ENCODE measurements at regions not wholly inside any gene's neighbourhood (a gene's known extent, or its start where the extent isn't known, plus 50 kb on each side); places are given as distances from the start of the nearest gene placed in this dataset.

- no peak overlapping the region for H3K4me3 ChIP-seq (ENCODE audit: low read length)
- no peak for DNase-seq (ENCODE audit: low read depth)
- TF ChIP-seq, protein P1, sequence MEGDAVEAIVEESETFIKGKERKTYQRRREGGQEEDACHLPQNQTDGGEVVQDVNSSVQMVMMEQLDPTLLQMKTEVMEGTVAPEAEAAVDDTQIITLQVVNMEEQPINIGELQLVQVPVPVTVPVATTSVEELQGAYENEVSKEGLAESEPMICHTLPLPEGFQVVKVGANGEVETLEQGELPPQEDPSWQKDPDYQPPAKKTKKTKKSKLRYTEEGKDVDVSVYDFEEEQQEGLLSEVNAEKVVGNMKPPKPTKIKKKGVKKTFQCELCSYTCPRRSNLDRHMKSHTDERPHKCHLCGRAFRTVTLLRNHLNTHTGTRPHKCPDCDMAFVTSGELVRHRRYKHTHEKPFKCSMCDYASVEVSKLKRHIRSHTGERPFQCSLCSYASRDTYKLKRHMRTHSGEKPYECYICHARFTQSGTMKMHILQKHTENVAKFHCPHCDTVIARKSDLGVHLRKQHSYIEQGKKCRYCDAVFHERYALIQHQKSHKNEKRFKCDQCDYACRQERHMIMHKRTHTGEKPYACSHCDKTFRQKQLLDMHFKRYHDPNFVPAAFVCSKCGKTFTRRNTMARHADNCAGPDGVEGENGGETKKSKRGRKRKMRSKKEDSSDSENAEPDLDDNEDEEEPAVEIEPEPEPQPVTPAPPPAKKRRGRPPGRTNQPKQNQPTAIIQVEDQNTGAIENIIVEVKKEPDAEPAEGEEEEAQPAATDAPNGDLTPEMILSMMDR (IDR thresholded peaks at IDR 0.05; ENCODE audit: insufficient read depth, low read depth, low read length, missing control alignments): no peak
Measured at GRCh38 chr12:16449459-16449858, 102.0 kb downstream of the MGST1 start.

- DNase-seq (ENCODE audit: low read depth): no peak
- TF ChIP-seq, protein P1 (IDR thresholded peaks at IDR 0.05; ENCODE audit: insufficient read depth, low read depth, low read length, missing control alignments): no peak
Measured at GRCh38 chr12:16453319-16453718, 105.9 kb downstream of the MGST1 start.

DNA sequence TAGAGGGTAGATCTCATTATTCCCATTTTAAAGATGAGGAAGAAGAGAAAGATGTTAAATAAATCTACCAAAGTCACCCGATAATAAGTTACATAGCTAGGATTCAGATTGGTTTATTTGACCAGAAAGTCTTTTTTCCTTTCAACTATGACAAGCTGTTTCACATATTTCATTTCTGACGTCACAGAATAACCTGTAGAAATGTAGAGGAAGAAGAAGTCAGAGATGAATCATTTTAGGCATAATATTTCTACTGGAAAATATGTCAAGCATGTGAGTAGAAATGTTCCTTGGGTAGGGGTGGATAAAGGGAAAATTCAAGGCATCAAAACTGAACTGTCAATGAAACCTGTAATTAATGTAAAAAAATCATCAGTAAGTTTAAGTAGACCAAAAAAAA lies 107.0 kb downstream of the MGST1 start:
- DNase-seq (ENCODE audit: low read depth): peak; percentile 42
- H3K4me3 ChIP-seq (ENCODE audit: low read length): no peak overlapping the region
- TF ChIP-seq, protein P1 (IDR thresholded peaks at IDR 0.05; ENCODE audit: insufficient read depth, low read depth, low read length, missing control alignments): no peak

More at GRCh38 chr12:16453319-16453718, 105.9 kb downstream of the MGST1 start:
- H3K4me3 ChIP-seq (ENCODE audit: low read length): no peak overlapping the region

- no peak overlapping the region for H3K4me3 ChIP-seq (ENCODE audit: low read length)
- DNase-seq (ENCODE audit: low read depth): no peak
- TF ChIP-seq, protein P1 (IDR thresholded peaks at IDR 0.05; ENCODE audit: insufficient read depth, low read depth, low read length, missing control alignments): no peak
Measured at GRCh38 chr12:16458521-16459078, 111.2 kb downstream of the MGST1 start.

GRCh38 chr12:16467272-16467671 lies 119.8 kb downstream of the MGST1 start:
- no peak for DNase-seq (ENCODE audit: low read depth)
- TF ChIP-seq, protein P1 (IDR thresholded peaks at IDR 0.05; ENCODE audit: insufficient read depth, low read depth, low read length, missing control alignments): no peak

DNA sequence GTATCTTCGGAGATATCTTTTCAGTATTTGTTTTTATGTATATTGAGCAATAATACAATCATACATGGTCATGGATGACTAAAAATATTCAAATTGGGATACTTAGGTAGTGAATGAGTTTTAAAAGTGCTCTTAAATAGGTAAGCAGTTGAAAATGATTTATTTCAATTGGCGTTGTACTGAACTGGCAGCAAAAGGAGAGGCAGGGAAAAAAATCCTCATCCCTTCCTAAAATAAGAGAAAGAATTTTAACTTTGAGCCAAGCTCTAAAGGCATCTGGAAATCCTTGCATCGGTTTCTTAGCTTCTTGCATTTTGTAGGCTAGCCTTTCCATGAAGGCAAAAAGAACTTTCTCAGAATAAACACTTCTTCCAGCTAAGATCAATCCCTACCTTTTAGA lies 125.2 kb downstream of the MGST1 start:
- H3K4me3 ChIP-seq (ENCODE audit: low read length): no peak overlapping the region
- TF ChIP-seq, protein P1 (IDR thresholded peaks at IDR 0.05; ENCODE audit: insufficient read depth, low read depth, low read length, missing control alignments): no peak
- peak; percentile 7 for DNase-seq (ENCODE audit: low read depth)

More at GRCh38 chr12:16467272-16467671, 119.8 kb downstream of the MGST1 start:
- no peak overlapping the region for H3K4me3 ChIP-seq (ENCODE audit: low read length)
